Activated CD4-positive, alpha-beta T cell treated with anti-CD3 and anti-CD28 coated beads, Interleukin-2, amount 50 U/mL, for 16 hours (primary cell): ENCODE measurements at regions not wholly inside any gene's neighbourhood (a gene's known extent, or its start where the extent isn't known, plus 50 kb on each side); places are given as distances from the start of the nearest gene placed in this dataset.
A peak's percentile ranks its signal among the peaks of the same experiment; 100 is the strongest.
"Not testable (repeated sequence)": the region's sequence is repeated elsewhere in the genome, so short reads cannot be mapped to it uniquely, and the experiment has no call there.

Experiments
- DNase-seq: peaks from one replicate; pipeline ENCODE4 v3.0.0-alpha.2; 2020

DNA sequence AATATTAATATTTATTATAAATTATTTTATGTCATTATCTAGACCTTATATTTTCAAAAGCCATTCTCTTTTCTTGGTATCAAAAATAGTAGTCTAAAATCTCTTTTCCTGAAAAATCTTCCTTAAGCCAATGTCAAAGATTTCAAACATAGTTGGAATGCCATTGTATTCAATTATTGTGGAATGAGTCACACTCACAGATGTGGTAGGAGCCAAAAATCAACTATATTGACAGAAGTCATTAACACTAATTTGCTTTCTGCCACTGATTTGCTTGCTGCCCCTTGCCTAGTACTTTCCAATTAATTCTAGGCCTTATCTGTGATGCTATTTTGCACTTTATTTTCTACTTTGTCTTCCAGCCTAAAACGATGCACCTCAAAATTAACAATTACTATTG, 1326.3 kb upstream of the GJE1 start:
- DNase-seq = no peak

DNA sequence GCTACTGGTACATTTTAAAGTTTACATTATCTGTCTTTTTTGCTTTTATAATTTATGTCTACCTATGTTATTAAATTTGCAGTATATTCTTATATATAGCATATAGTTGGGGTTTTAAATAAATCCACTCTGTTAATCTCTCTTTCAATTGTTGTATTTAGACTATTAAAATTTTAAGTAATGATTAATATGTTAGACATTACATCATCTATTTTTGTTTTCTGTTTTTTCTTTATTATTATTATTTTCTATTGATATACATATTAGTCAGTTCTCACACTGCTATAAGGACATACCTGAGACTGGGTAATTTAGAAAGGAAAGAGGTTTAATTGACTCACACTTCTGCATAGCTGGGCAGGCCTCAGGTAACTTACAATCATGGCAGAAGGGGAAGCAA, 1338.2 kb upstream of the GJE1 start:
- no peak for DNase-seq

DNA sequence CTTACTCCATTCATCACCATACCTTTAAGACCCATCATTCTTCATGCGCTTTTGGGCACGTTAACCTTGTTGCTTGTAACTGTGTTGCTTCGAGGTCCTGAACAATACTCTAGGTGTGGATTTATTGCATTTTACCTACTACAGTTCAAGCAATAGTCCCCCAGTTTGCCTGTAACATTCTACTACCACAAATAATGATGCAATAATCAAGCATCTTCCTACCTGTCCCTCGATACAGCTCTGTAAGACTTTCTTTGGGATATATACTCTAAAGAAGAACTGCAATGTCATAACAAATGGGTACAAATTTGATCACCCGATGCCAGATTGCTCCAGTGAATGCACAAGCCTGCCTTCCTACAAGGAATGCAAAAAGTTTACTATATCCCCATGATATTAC, 1342.6 kb upstream of the GJE1 start:
- DNase-seq = no peak

DNA sequence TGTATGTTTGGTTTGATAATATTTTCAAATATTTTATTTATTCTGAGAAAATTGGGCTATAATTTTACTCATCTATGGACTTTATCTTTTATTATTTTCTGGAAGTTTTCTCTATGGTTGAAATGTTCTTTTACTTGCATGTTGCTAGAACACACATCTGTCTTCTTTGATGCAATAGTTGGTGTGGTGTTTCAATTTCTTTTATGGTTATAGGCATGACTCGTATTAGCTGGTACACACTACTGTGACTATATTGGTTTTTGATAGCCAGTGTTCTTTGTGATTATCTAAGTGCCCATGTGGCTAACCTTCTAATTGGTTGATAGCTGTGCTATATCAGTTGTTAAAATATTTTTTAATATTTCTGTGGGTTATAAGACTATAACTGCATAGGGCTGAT, 1343.3 kb upstream of the GJE1 start:
- DNase-seq = no peak

DNA sequence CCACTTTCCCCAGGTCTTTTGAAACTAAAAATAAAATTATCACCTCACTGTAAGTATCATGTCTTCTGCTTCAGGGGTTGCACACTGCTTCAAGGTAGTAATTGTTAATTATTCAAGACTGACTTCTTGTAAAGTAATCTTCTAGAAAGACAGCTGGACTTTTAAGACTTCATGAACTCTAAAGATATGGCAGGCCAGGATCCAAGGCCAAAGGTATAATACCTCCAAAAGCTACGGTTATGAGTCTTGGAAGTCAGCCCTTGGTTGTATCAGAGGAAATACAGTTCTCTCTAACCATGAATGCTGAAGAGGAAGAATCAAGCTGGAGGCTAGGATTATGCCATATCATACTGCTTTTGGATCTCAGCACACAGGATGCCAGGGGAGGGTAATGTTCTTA, 1346.8 kb upstream of the GJE1 start:
- DNase-seq = no peak

DNA sequence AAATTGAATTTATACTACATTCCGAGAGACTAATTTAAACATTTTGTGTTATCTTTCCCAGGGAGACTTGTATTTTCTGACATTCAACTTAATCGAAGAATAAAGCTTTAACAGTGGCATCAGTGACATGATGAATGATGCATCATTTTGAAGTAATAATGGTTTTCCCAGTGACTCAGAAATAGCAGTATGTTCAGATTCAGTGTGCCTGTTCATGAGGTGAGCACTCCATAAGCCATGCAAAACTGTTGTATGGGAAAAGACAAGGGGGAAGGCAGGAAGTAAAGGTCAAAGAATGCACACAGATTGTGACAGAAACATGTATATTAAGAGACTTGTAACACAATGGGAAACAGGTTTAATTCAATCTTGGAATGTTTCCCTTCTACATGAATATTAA, 1348.2 kb upstream of the GJE1 start:
- DNase-seq = no peak

DNA sequence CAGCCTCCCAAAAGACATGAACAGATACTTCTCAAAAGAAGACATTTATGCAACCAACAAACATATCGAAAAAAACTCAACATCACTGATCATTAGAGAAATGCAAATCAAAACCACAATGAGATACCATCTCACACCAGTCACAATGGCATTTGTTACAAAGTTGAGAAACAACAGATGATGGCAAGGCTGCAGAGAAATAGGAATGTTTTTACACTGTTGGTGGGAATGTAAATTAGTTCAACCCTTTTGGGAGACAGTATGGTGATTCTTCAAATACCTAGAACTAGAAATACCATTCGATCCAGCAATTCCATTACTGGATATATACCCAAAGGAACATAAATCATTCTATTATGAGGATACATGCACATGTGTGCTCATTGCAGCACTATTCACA, 1349.2 kb upstream of the GJE1 start:
- not testable (repeated sequence) for DNase-seq

DNA sequence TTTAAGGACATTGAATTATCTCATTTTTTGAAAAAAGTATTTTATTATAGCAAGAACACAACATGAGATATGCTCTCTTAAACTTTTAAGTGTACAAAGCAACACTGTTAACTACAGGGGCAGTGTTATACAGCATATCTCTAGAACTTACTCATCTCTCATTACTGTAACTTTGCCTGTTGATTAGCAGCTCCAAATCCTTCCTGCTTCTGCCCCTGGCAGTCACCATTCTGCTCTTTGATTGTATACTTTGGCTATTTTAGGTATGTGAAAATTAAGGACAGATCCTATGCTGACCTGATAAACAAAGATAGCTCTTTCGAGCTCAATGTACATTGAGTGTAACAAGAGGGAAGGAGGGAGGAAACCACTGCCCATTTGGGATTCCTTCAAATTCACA, 1349.8 kb upstream of the GJE1 start:
- DNase-seq = no peak

DNA sequence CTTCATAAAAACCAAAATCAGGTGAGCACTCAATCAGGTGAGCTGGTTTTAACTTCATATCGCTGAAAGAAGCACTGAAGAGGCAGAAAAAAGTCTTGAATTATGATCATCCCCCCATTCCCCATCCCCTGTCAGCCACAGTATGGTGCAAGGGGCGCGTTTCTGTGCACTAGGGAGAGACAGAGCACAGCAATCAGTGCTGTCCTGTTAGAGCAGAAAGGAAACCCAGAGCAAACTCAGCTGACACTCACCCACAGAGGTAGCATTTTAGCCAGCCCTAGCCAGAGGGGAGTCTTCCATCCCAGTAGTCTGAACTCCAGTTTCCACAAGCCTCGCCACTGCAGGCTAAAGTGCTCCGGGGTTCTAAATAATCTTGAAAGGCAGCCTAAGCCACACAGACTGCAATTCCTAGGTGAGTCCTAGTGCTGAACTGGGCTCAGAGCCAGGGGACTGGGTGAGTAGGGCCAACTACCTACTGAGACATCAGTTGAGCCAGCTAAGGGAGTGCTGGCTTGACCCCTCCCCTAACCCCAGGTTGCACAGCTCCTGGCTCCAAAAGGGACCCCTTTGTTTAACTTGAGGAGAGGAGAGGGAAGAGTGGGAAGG, 1352.6 kb upstream of the GJE1 start:
- DNase-seq = no peak

DNA sequence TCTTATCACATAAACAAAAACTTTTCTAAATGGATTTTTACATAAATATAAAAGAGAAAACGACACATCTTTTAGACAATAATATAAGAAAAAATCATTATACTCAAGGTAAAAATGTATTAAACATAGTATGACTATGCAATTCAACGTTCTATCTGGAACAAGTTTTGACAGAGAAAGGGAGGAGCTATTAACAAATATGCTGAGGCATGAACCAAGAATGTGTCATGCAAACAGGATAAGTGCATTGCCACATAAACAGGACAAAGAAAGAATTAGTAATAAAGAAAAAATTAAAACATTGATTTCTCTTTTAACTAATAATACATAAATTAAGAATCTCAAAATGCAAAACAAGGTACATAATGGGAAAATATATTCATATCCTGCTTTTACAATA, 1353.4 kb upstream of the GJE1 start:
- DNase-seq = no peak

DNA sequence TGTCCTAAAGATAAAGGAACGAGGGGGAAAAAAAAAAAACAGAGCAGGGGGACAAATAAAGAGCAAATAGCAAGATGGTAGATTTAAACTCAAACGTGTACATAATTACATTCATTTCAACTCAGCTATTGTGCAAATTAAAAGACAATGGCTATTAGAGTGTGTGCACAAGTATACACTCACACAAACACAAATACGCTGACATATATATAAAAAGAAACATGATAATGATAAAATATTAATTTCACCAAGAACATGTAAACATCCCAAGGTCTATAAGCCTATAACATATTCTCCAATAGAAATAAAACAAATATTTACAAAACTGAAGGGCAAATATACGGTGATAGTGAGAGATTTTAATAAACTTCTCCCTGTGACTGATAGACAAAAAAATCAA, 1354.9 kb upstream of the GJE1 start:
- DNase-seq = no peak

DNA sequence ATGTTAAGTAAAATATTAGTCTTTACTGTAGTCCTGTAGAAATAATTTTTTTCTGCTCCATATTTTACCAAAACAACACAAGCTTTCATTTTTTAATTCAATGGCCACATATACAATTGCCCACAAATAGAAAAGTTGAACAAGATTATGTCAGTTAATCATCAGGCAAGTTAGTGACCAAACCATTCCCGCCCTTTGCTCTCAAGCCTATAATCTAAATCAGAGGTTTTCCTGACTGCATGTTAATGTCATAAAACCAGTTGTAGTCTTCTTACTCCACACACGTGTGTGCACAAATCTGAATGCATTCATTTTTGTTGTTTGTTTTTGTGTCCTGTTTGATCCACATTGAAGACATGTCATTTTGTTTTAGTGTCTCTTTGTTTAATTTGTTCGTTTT, 1357.7 kb upstream of the GJE1 start:
- DNase-seq = no peak

DNA sequence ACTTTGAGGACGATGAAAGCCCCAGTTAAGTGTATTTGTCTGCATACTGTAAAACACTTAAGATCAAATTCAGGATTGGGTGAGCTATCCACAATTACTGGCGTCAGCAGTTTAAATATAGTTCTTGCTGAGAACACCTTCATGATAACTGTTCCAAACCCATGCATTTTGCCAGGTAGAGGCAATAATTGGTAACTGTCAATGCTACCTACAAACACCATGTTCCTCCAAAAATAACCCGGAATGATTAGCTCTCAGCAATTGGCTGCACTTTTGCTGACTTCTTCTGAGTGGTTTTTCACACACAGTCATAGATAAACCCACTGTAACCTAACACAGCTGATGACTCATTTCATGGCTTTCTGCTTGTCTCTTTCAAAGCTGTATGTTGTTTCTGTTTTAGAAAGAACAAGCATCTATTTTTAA, 1358.6 kb upstream of the GJE1 start:
- peak; percentile 72 for DNase-seq

DNA sequence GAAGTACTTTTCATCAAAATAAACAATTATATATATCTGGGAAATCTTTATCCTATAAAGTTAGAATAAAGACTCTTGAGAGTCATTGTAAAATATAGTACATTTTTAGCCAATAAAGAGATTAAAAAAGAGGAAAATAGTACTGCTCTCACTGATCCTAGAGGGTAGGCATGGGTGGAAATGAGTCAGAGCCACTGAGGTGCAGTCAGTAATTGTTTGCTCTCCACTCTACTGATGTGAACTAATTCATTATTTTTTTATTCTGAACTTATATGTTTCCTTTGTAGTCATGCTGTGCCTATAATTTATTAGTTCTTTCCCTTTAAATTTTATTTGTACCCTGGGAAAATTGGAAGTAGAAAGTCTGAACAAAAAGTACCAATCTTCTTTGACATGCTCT, 1359.4 kb upstream of the GJE1 start:
- no peak for DNase-seq

DNA sequence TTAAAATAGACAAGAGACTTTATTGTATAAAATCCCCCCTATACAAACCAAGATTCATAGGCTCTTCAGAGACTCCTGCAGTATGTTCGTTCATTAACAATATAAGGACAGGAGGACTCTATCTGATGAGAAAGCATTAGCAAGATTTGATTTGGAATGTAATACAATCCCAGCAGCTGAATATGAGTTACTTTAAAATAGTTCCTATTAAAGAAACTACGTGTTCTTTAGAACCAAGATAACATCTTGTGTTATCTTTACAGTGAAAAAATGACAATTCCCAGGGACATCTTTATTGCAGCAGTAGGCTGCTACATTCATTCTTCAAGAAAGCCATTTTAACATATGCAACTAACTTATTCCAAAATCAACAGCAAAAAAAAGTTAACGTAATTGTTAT, 1360.1 kb upstream of the GJE1 start:
- DNase-seq = no peak

DNA sequence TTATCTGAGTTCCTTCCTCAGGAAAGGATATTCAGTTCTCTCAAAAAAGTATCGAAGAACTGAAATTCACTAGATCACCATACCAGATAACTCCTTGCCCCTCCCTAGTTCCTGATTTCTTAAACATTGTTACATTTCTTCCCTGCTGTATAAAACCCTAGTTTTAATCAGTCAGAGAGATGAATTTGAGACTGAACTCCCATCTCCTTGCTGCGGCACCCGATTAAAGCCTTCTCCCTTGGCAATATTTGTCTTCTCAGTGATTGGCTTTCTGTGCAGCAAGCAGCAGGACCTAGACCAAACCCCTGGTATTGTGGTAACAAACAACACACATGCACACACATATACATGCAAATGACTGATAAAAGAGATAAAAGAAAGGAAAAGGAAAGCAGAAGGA, 1364.6 kb upstream of the GJE1 start:
- DNase-seq = no peak

DNA sequence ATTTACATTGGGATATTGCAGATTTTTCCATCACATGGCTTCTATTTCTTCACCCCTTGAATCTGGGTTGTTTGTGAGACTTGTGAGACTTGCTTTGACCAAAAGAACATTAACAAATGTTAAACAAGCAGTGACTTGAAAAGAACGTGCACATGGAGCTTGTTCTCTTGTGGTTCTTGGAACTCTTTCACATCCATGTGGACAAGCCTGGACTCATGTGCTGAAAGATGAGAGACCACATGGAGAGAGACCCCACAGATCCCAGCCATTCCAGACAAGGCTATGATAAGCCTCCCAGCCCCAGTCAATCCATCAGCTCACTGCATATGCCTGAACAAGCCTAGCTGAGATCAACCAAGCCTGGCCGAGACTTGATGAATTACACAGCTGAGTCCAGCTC, 1365.7 kb upstream of the GJE1 start:
- DNase-seq = no peak

DNA sequence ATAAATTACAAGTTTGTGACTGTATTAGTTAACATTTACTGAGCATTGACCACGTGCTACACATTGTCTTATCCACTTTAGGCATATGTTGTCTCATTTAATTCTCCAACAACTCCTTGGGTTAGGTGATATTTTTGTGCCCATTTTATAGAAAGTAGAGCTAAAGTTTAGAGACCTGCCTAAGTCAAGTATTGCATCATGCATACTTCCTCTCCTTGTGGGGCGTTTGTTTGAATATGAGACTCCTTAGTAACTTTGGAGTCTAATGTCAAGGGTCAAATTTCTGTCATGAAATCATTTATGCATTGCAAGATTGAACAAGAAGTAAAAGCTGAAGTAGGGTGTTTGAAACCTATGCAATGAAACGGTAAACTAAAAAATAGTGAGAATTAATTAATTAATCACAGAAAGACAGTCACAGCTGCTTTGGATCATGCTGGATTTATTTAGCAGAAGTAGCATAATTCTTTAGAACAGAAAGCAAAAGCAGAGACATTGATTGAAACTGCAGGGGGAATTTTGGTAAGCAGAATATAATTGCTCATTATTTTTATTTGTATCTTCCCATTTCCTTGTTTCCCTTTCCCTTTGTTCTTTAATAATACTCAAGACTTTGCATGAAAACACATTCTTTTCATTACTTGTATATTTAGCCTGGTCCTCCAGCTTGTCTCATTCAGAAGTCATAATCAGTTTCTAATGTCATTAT, 1374.4 kb upstream of the GJE1 start:
- no peak for DNase-seq

DNA sequence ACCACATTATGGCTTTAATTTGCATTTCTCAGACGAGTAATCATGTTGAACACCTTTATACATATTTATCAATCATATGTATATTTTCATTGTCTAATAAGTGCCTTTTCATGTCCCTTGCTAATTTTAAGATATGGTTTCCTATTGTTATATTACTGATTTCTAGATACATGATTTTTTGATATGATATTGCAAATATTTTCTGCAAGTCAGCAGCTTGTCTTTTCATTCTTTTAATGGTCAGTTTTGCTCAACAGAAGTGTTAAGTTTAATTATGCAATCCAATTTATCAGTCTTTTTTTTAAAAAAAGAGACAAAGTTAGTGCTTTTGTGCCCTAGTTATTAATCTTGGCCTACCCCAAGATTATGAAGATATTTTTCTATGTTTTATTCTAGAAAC, 1377.8 kb upstream of the CITED2 start:
- DNase-seq = no peak

DNA sequence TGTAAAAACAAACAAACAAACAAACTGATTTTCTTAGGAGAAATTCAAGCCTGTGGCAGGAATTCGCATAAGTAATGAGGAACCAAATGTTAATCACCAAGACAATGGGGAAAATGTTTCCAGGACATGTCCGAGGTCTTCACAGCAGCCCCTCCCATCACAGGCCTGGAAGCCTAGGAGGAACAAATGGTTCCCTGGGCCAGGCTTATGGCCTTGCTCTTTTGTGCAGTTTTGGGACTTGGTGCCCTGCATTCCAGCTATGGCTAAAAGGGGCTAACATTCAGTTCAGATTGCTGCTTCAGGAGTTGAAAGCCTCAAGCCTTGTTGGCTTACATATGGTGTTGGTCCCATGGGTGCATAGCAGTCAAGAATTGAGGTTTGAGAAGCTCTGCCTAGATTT, 1372.7 kb upstream of the CITED2 start:
- no peak for DNase-seq

DNA sequence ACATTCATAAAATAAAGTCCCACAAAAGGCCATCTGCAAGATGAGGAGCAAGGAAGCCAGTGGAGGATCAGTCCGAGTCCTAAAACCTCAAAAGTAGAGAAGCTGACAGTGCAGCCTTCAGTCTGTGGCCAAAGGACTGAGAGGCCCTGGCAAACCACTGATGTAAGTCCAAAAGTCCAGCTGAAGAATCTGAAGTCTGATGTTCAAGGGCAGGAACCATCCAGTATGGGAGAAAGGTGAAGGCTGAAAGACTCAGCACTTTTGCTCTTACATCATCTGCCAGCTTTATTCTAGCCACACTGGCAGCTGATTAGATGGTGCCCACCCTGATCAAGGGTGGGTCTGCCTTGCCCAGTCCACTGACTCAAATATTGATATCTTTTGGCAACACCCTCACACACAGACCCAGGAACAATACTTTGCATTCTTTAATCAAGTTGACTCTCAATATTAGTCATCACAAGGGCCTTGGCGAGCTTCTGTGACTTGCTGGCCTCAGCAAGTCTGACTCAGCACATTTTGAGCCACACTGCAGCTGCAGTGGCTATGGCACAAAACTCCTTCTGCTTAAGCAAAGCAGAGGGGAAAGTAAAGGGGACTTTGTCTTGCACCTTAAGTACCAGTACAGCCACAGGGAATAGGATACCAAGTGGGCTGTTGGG, 1370.3 kb upstream of the CITED2 start:
- peak; percentile 47 for DNase-seq

DNA sequence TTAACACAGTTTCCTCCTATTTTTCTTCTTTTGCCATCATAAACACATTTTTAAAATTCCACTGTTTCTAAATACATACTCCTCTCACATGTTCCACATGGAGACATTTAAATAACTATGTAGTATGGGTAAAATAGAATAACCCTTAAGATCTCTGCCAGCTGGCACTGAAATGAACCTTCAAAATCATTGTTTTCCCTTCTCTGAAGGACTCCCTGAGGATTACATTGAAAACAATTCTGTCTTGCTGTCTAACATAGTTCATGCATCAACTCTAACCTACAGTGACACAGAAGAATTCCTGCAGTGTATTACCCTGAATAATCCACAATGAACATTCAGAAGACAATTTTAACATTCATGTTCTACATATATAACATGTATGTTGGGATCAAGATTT, 1361.8 kb upstream of the CITED2 start:
- DNase-seq = no peak

DNA sequence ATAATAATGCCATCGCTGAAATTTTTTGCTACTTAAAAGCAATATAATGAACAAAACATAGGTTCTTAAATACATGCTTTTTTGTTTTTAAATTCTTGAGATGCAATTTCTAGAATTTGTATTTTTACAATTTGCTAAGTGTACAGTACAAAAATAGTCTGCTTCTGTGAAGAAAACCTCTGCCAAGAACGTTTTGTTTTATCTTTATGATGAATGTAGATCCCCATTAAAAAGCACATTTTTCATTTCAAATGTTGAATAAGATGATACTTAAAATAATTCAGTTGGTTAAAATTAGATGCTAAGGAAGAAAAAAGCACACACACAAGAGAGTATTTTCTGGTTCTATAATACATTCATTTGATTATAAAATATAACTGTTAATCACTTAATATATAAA, 1358.5 kb upstream of the CITED2 start:
- no peak for DNase-seq

DNA sequence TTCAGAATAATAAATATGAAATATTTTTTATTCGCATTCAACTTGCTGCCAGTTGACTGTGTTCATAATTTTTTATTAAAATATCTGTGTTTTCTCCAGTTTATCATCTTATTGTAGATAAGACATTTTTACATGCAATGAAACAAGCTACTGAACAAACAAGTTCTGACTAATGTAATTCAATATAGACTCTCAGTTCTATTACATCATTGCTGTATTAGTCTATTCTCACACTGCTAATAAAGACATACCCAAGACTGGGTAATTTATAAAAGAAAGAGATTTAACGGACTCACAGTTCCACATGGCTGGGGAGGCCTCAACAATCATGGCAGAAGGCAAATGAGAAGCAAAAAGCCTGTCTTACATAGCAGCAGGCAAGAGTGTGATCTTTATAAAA, 1357.7 kb upstream of the CITED2 start:
- DNase-seq = no peak

DNA sequence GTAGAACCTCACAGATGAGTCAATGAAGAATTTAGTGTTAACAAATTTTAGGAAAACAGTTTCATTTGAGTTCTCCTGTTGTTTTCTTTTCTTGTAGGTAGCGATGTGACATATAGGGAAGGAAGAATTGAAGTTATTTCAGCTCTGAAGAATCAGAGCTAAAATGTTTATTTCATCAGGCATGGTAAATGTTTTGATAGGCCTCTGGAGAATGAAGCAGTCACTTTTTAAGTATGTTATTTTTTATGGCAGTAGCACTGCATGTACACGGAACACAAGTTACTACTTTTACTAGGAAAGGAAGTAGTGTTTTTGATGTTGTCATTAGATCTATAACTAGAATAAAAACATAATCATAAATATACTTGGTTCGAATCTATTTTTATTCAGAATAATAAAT, 1357.3 kb upstream of the CITED2 start:
- DNase-seq = no peak
